IMR-90 (cell line): ENCODE measurements at regions not wholly inside any gene's neighbourhood (a gene's known extent, or its start where the extent isn't known, plus 50 kb on each side); places are given as distances from the start of the nearest gene placed in this dataset.

Experiments
- ATAC-seq: fragments of 200-7000 bp; cut with Tn5 transposase; 2 replicates; pipeline ENCODE4 v1.9.1; 2020; ENCODE audit warnings: low read depth, mild to moderate bottlenecking, moderate library complexity
- BruUV-seq: library from RNA; stranded (reverse); fragments of 400-500 nt; replicated peaks from 2 replicates; lab custom pipeline; 2021; lab: Mats Ljungman, UMichigan
- CTCF ChIA-PET: fragments of 300-600 bp; formaldehyde crosslinking; extraction: SDS; loops from one replicate; lab custom pipeline; 2021; ENCODE audit warnings: antibody characterized with exemption; lab: Yijun Ruan, JAX
- POLR2A ChIA-PET: fragments of 300-600 bp; sonication (Branson Sonifier 250); formaldehyde crosslinking; loops from one replicate; lab custom pipeline; 2022; ENCODE audit warnings: antibody characterized with exemption; ENCODE audit not compliant: unreplicated experiment; lab: Charles Lee
- DNase-seq: peaks from one replicate; pipeline ENCODE4 v3.0.0; 2013
- H2AFZ ChIP-seq: replicated peaks from 2 replicates; pipeline ENCODE3; 2013; ENCODE audit warnings: low read length, mild to moderate bottlenecking; ENCODE audit not compliant: poor library complexity
- H2AK5ac ChIP-seq: 2 replicates; pipeline ENCODE4 v1.6.1; 2013; ENCODE audit warnings: low read depth, low read length, inconsistent platforms
- H2AK9ac ChIP-seq: replicated peaks from 2 replicates; pipeline ENCODE3; 2013; ENCODE audit warnings: mild to moderate bottlenecking, low read depth, low read length, moderate library complexity; ENCODE audit not compliant: poor library complexity
- H2BK120ac ChIP-seq: 2 replicates; pipeline ENCODE4 v1.6.1; 2013; ENCODE audit warnings: low read depth, low read length, inconsistent platforms
- H2BK15ac ChIP-seq: 3 replicates; pipeline ENCODE4 v1.6.1; 2013; ENCODE audit warnings: low read depth, low read length, inconsistent platforms
- H2BK20ac ChIP-seq: 2 replicates; pipeline ENCODE4 v1.6.1; 2013; ENCODE audit warnings: low read depth, mild to moderate bottlenecking, inconsistent platforms, low read length, moderate library complexity
- H2BK5ac ChIP-seq: 2 replicates; pipeline ENCODE4 v1.6.1; 2013; ENCODE audit warnings: mild to moderate bottlenecking, low read depth, low read length, inconsistent platforms; ENCODE audit not compliant: poor library complexity, severe bottlenecking
- H3K14ac ChIP-seq: replicated peaks from 2 replicates; pipeline ENCODE4 v1.6.1; 2013; ENCODE audit warnings: low read depth, low read length, inconsistent platforms
- H3K18ac ChIP-seq: 2 replicates; pipeline ENCODE4 v1.6.1; 2013; ENCODE audit warnings: low read depth, low read length, control low read depth
- H3K23ac ChIP-seq: 2 replicates; pipeline ENCODE4 v1.6.1; 2013; ENCODE audit warnings: low read depth, low read length, inconsistent platforms
- H3K27ac ChIP-seq: 2 replicates; pipeline ENCODE4 v1.5.1; 2013; ENCODE audit warnings: mild to moderate bottlenecking, control low read depth, low read length; ENCODE audit not compliant: insufficient read depth
- H3K27me3 ChIP-seq: 2 replicates; pipeline ENCODE4 v1.6.1; 2013; ENCODE audit warnings: low read length; ENCODE audit not compliant: control insufficient read depth, insufficient read depth
- H3K36me3 ChIP-seq: 2 replicates; pipeline ENCODE4 v1.6.1; 2013; ENCODE audit warnings: low read length, mixed read lengths; ENCODE audit not compliant: control insufficient read depth, insufficient read depth
- H3K4ac ChIP-seq: 2 replicates; pipeline ENCODE4 v1.6.1; 2013; ENCODE audit warnings: low read depth, low read length, inconsistent platforms
- H3K4me1 ChIP-seq: 2 replicates; pipeline ENCODE4 v1.6.1; 2013; ENCODE audit warnings: low read length, mixed read lengths; ENCODE audit not compliant: control insufficient read depth, insufficient read depth
- H3K4me2 ChIP-seq: 2 replicates; pipeline ENCODE4 v1.6.1; 2013; ENCODE audit warnings: low read depth, mild to moderate bottlenecking, control low read depth, low read length, moderate library complexity
- H3K4me3 ChIP-seq: 2 replicates; pipeline ENCODE4 v1.5.1; 2013; ENCODE audit warnings: low read depth, mild to moderate bottlenecking, control low read depth, low read length, moderate library complexity; ENCODE audit not compliant: insufficient read depth
- H3K56ac ChIP-seq: 2 replicates; pipeline ENCODE4 v1.6.1; 2013; ENCODE audit warnings: low read length, inconsistent platforms; ENCODE audit not compliant: insufficient read depth; ENCODE audit errors: extremely low read depth
- H3K79me1 ChIP-seq, 2 experiments: 2 replicates each; pipeline ENCODE4 v1.6.1; 2013; ENCODE audit warnings: low read length in 2 of 2, inconsistent platforms in 1 of 2, low read depth in 1 of 2
- H3K9ac ChIP-seq: 2 replicates; pipeline ENCODE4 v1.6.1; 2013; ENCODE audit warnings: low read depth, low read length, control low read depth
- H3K9me1 ChIP-seq: 2 replicates; pipeline ENCODE4 v1.6.1; 2013; ENCODE audit warnings: low read length, inconsistent platforms; ENCODE audit not compliant: insufficient read depth
- H3K9me3 ChIP-seq: 2 replicates; pipeline ENCODE4 v1.6.1; 2013; ENCODE audit warnings: low read length; ENCODE audit not compliant: control insufficient read depth, insufficient read depth
- H4K20me1 ChIP-seq: 2 replicates; pipeline ENCODE4 v1.6.1; 2013; ENCODE audit warnings: low read length, inconsistent platforms; ENCODE audit not compliant: insufficient read depth
- H4K5ac ChIP-seq: 2 replicates; pipeline ENCODE4 v1.6.1; 2013; ENCODE audit warnings: mild to moderate bottlenecking, low read depth, low read length, control low read depth
- H4K8ac ChIP-seq, 2 experiments: 2 replicates each; pipeline ENCODE4 v1.6.1; 2013; ENCODE audit warnings: low read depth in 2 of 2, low read length in 2 of 2, control low read depth in 1 of 2, inconsistent platforms in 1 of 2
- H4K91ac ChIP-seq: 2 replicates; pipeline ENCODE4 v1.6.1; 2013; ENCODE audit warnings: low read depth, low read length, inconsistent platforms; ENCODE audit not compliant: insufficient read depth
- BHLHE40 ChIP-seq: fragments of 150-350 bp; IDR thresholded peaks from 2 replicates; pipeline ENCODE4 v1.6.1; 2016; ENCODE audit warnings: mild to moderate bottlenecking, low read depth, low read length
- CEBPB ChIP-seq: IDR thresholded peaks from 2 replicates; pipeline ENCODE4 v1.6.1; 2012; ENCODE audit warnings: low read depth, low read length, improper control_type of control experiment
- CHD1 ChIP-seq: IDR thresholded peaks from 2 replicates; pipeline ENCODE4 v1.6.1; 2012; ENCODE audit warnings: low read depth, low read length, improper control_type of control experiment
- FOS ChIP-seq: fragments of 150-350 bp; IDR thresholded peaks from 2 replicates; pipeline ENCODE4 v1.6.1; 2016; ENCODE audit warnings: low read depth, low read length
- MAFK ChIP-seq: IDR thresholded peaks from 2 replicates; pipeline ENCODE4 v1.6.1; 2012; ENCODE audit warnings: low read depth, low read length, improper control_type of control experiment
- MXI1 ChIP-seq: IDR thresholded peaks from 2 replicates; pipeline ENCODE4 v1.6.1; 2012; ENCODE audit warnings: low read depth, mild to moderate bottlenecking, low read length, moderate library complexity, borderline replicate concordance
- NFE2L2 ChIP-seq: fragments of 150-350 bp; IDR thresholded peaks from 2 replicates; pipeline ENCODE4 v1.6.1; 2016; ENCODE audit warnings: low read depth, mild to moderate bottlenecking, low read length
- POLR2A ChIP-seq: IDR thresholded peaks from 2 replicates; pipeline ENCODE4 v1.6.1; 2012; ENCODE audit warnings: mild to moderate bottlenecking, low read depth, low read length
- RAD21 ChIP-seq: IDR thresholded peaks from 2 replicates; pipeline ENCODE4 v1.6.1; 2012; ENCODE audit warnings: low read length, improper control_type of control experiment
- RCOR1 ChIP-seq: IDR thresholded peaks from 2 replicates; pipeline ENCODE4 v1.6.1; 2012; ENCODE audit warnings: mild to moderate bottlenecking, low read length, improper control_type of control experiment; ENCODE audit not compliant: insufficient replicate concordance
- RFX5 ChIP-seq: IDR thresholded peaks from 2 replicates; pipeline ENCODE4 v1.8.0; 2012; ENCODE audit warnings: low read depth, mild to moderate bottlenecking, low read length, moderate library complexity
- SMC3 ChIP-seq: fragments of 150-350 bp; IDR thresholded peaks from 2 replicates; pipeline ENCODE4 v1.6.1; 2016; ENCODE audit warnings: low read depth, mild to moderate bottlenecking, antibody characterized with exemption, low read length, moderate library complexity
- WGBS, 2 experiments: methylation state at CpG; one replicate each; pipeline versions ENCODE4 v1.1.5 to v1.1.7; 2013; ENCODE audit warnings: missing lambda C conversion rate in 2 of 2; ENCODE audit not compliant: insufficient read length in 1 of 2; ENCODE audit errors: extremely low coverage in 2 of 2; 5-methylcytosine and 5-hydroxymethylcytosine counted together
- dilution Hi-C: fragments of 300-500 bp; cut with HindIII; formaldehyde crosslinking; loops from one replicate; pipeline ENCODE4 v1.14.3; 2018; ENCODE audit warnings: low sequenced_read_pairs; ENCODE audit not compliant: unreplicated experiment
- in situ Hi-C: fragments of 300-500 bp; cut with MboI; formaldehyde crosslinking; loops from 3 replicates; pipeline ENCODE4 v1.14.3; 2019; ENCODE audit warnings: low sequenced_read_pairs, inconsistent platforms, mixed read lengths
- intact Hi-C: fragments of 100-400 bp; cut with micrococcal nuclease; formaldehyde crosslinking; loops from 2 replicates; pipeline ENCODE4 v1.10.0; 2022
- TF ChIP-seq, protein P1 (sequence below): fragments of 150-350 bp; IDR thresholded peaks from 2 replicates; pipeline ENCODE4 v1.6.1; 2016; ENCODE audit warnings: low read depth, mild to moderate bottlenecking, low read length, moderate library complexity, borderline replicate concordance
- TF ChIP-seq, protein P2 (sequence below): fragments of 150-350 bp; IDR thresholded peaks from 2 replicates; pipeline ENCODE4 v1.6.1; 2017; ENCODE audit warnings: mild to moderate bottlenecking, antibody characterized with exemption, low read length, low read depth
- TF ChIP-seq, protein P3 (sequence below): conservative IDR thresholded peaks from 2 replicates; pipeline ENCODE4 v1.5.1; 2012; ENCODE audit warnings: mild to moderate bottlenecking, low read depth, low read length, improper control_type of control experiment

- 20% methylated on average over 1 of the region's 12 CpGs; no CpG with 5 or more reads in 1 of the 2 experiments for WGBS, 2 experiments
- H2BK120ac ChIP-seq = no peak overlapping the region
- H4K20me1 ChIP-seq = no peaks in the 10 kb centered on the region
- no peaks in the 10 kb centered on the region for H3K27me3 ChIP-seq
- no peak overlapping the region for H3K4ac ChIP-seq
- no peak overlapping the region for H3K9ac ChIP-seq
- H2BK15ac ChIP-seq = no peak overlapping the region
- no peak overlapping the region for H3K18ac ChIP-seq
- DNase-seq (no peak), ATAC-seq (no peak)
- H3K27ac ChIP-seq = no peak overlapping the region
- no peaks in the 10 kb centered on the region for H3K79me1 ChIP-seq
- H3K4me3 ChIP-seq = no peak overlapping the region
- no peaks in the 10 kb centered on the region for H3K4me1 ChIP-seq
- H3K9me1 ChIP-seq = no peaks in the 10 kb centered on the region
- CTCF ChIA-PET = no interaction called here
- no peak overlapping the region for H3K56ac ChIP-seq
- H2BK20ac ChIP-seq = no peak overlapping the region
- no peak overlapping the region for H3K4me2 ChIP-seq
- H2BK5ac ChIP-seq = no peak overlapping the region
- in situ Hi-C loops (no loop called here), dilution Hi-C loops (no loop called here), intact Hi-C loops (no loop called here)
- no peak overlapping the region for H3K14ac ChIP-seq
- no peak overlapping the region for H4K8ac ChIP-seq
- no peak overlapping the region for H4K91ac ChIP-seq
- H2AFZ ChIP-seq = no peak overlapping the region
- H3K9me3 ChIP-seq = peaks cover 8% of the 10 kb centered on the region
- no peak overlapping the region for H3K23ac ChIP-seq
- H4K5ac ChIP-seq = no peak overlapping the region
- no peak overlapping the region for H2AK5ac ChIP-seq
- H3K36me3 ChIP-seq = no peaks in the 10 kb centered on the region
- H2AK9ac ChIP-seq = no peak overlapping the region
- BruUV-seq = no TSS peak
- POLR2A ChIA-PET = no interaction called here
- no peak for TF ChIP-seq MXI1
- no peak for TF ChIP-seq MAFK
- no peak for TF ChIP-seq SMC3
- TF ChIP-seq, protein P1, sequence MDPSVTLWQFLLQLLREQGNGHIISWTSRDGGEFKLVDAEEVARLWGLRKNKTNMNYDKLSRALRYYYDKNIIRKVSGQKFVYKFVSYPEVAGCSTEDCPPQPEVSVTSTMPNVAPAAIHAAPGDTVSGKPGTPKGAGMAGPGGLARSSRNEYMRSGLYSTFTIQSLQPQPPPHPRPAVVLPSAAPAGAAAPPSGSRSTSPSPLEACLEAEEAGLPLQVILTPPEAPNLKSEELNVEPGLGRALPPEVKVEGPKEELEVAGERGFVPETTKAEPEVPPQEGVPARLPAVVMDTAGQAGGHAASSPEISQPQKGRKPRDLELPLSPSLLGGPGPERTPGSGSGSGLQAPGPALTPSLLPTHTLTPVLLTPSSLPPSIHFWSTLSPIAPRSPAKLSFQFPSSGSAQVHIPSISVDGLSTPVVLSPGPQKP = no peak
- TF ChIP-seq RAD21 = no peak
- TF ChIP-seq RCOR1 = no peak
- TF ChIP-seq POLR2A = no peak
- TF ChIP-seq, protein P2, sequence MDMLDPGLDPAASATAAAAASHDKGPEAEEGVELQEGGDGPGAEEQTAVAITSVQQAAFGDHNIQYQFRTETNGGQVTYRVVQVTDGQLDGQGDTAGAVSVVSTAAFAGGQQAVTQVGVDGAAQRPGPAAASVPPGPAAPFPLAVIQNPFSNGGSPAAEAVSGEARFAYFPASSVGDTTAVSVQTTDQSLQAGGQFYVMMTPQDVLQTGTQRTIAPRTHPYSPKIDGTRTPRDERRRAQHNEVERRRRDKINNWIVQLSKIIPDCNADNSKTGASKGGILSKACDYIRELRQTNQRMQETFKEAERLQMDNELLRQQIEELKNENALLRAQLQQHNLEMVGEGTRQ = no peak
- TF ChIP-seq NFE2L2 = no peak
- no peak for TF ChIP-seq CEBPB
- no peak for TF ChIP-seq BHLHE40
- no peak for TF ChIP-seq RFX5
- TF ChIP-seq CHD1 = no peak
- TF ChIP-seq, protein P3, sequence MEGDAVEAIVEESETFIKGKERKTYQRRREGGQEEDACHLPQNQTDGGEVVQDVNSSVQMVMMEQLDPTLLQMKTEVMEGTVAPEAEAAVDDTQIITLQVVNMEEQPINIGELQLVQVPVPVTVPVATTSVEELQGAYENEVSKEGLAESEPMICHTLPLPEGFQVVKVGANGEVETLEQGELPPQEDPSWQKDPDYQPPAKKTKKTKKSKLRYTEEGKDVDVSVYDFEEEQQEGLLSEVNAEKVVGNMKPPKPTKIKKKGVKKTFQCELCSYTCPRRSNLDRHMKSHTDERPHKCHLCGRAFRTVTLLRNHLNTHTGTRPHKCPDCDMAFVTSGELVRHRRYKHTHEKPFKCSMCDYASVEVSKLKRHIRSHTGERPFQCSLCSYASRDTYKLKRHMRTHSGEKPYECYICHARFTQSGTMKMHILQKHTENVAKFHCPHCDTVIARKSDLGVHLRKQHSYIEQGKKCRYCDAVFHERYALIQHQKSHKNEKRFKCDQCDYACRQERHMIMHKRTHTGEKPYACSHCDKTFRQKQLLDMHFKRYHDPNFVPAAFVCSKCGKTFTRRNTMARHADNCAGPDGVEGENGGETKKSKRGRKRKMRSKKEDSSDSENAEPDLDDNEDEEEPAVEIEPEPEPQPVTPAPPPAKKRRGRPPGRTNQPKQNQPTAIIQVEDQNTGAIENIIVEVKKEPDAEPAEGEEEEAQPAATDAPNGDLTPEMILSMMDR = no peak
- TF ChIP-seq FOS = no peak
These were observed 371.1 kb upstream of the POU3F2 start for GRCh38 chr6:98463038-98464000.
